ENCODE measurements at regions not wholly inside any gene's neighbourhood (a gene's known extent, or its start where the extent isn't known, plus 50 kb on each side); places are given as distances from the start of the nearest gene placed in this dataset.

DNA sequence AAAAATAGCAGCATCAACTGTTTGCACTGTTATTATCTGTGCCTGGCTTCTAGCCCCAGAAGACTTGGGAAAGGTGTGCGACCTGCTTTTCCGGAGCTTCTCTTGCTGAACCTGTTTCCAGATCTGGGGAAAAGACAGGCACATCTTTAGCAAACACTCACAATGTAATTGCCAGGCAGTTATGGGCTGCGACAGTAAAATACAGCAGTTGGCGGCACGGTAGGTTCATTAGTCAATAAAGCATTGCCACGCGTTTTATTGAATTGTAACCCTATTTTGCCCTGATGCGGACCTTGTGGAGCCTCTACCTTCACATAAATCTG, 223.7 kb upstream of the TSHZ3 start:
- TF ChIP-seq CTCF (optimal IDR thresholded peaks at IDR 0.05 in 1 of 3, IDR thresholded peaks at IDR 0.05 in 1 of 3, conservative IDR thresholded peaks at IDR 0.05 in 1 of 3; ENCODE audit: extremely low read depth in 1 of 3, insufficient read depth in 2 of 3, low read length in 3 of 3) = no peak
- no peak for TF ChIP-seq EZH2 (IDR thresholded peaks at IDR 0.05; ENCODE audit: low read length)

Measured in keratinocyte (primary cell).